ENCODE measurements at regions not wholly inside any gene's neighbourhood (a gene's known extent, or its start where the extent isn't known, plus 50 kb on each side); places are given as distances from the start of the nearest gene placed in this dataset.

DNA sequence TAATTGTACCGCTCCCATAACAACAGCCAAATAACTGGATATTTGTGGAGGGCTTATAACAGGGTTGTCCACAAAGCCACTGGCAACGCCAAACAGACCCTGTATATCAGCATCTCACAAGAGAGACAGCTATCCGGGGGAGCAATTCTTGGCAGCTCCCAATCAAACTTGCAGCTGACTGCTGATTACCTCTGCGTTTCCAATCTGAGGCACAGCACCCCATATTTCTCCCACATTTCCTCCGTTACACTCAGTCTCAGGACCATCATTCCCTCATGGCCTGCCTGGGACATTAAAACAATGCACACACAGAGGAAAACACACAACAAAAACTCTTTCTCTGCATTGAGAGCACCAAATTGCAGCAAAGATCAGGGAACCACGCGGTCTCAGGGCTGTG lies 67.8 kb upstream of the SDK1 start:
- TF ChIP-seq, protein P1, sequence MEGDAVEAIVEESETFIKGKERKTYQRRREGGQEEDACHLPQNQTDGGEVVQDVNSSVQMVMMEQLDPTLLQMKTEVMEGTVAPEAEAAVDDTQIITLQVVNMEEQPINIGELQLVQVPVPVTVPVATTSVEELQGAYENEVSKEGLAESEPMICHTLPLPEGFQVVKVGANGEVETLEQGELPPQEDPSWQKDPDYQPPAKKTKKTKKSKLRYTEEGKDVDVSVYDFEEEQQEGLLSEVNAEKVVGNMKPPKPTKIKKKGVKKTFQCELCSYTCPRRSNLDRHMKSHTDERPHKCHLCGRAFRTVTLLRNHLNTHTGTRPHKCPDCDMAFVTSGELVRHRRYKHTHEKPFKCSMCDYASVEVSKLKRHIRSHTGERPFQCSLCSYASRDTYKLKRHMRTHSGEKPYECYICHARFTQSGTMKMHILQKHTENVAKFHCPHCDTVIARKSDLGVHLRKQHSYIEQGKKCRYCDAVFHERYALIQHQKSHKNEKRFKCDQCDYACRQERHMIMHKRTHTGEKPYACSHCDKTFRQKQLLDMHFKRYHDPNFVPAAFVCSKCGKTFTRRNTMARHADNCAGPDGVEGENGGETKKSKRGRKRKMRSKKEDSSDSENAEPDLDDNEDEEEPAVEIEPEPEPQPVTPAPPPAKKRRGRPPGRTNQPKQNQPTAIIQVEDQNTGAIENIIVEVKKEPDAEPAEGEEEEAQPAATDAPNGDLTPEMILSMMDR (IDR thresholded peaks at IDR 0.05; ENCODE audit: insufficient read depth, missing control alignments): no peak
- DNase-seq (ENCODE audit: insufficient read length, low spot score): no peak
- FAIRE-seq: no peak

DNA sequence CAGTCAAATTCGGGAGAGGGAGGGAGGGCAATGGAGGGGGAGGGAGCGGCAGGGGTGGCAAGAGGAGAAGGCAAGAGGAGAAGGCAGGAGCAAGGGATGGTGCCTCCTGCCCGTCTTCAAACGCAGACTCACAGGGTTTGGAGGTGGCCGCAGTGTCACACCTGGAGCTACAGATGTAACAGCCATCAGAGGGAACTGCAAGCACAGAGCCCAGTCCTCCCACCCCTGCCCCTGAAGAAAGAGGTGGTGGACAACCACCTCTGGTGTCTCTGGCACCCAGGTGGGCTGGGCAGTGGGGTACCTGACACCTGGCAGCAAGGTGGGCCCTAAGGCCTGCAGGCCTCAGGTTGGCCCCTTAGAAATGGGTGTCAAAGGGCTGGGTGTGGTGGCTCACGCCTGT lies 67.0 kb upstream of the SDK1 start:
- FAIRE-seq (no peak), DNase-seq (ENCODE audit: insufficient read length, low spot score) (no peak)
- TF ChIP-seq, protein P1 (IDR thresholded peaks at IDR 0.05; ENCODE audit: insufficient read depth, missing control alignments): no peak

DNA sequence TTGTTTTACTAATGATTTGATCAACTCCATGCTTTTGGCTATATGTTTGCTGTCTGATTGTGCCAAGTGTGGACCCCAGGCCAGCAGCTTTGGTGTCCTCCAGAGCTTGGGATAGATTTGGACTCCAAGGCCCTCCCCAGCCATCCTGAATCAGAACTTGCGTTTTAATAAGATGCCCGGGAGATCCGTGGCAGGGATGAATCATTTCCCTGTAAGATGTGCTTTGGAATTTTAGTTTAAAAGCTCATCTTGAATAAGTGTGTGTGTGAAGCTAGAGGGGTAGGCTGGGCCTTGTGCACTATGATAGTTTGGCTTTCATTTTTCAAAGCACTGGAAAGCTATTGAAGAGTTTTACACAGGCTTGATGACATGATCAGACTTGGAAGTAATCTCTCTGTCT lies 66.2 kb upstream of the SDK1 start:
- TF ChIP-seq, protein P1 (IDR thresholded peaks at IDR 0.05; ENCODE audit: insufficient read depth, missing control alignments): no peak
- FAIRE-seq (no peak), DNase-seq (ENCODE audit: insufficient read length, low spot score) (no peak)

DNA sequence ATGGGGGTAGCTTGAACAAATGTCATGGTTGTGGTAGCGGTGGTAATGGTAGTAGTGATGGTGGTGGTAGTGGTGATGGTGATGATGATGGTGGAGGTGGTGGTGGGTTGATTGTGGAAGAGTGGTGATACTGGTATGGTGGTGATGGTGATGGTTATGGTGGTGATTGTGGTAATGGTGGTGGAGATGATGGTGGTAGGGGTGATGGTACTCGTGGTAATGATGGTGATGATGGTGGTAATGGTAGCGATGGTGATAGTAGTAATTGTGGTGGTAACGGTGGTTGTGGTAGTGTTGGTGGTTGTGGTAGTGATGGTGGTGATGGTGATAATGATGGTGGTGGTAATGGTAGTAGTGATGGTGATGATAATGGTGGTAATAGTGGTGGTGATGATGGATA lies 65.7 kb upstream of the SDK1 start:
- DNase-seq (ENCODE audit: insufficient read length, low spot score) (no peak), FAIRE-seq (no peak)
- TF ChIP-seq, protein P1 (IDR thresholded peaks at IDR 0.05; ENCODE audit: insufficient read depth, missing control alignments): no peak

DNA sequence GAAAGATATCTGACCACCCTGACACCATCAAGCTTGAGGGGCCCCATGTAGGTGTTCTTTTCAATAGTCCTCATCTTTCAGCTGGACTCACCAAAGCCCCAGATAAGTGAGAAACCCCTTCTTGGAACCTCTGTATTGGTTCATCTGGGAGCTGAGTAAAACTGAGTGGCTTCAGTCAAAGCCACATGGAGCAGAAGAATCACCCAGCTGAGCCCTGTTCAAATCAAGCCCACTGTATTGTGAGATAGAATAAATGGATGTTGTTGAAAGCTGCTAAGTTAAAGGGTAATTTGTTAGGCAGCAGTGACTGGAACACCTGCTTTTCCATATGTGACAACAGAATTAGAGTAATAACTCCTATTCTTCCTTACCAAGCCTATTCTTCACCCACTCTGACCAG lies 64.8 kb upstream of the SDK1 start:
- TF ChIP-seq, protein P1 (IDR thresholded peaks at IDR 0.05; ENCODE audit: insufficient read depth, missing control alignments): no peak
- DNase-seq (ENCODE audit: insufficient read length, low spot score) (no peak), FAIRE-seq (no peak)

DNA sequence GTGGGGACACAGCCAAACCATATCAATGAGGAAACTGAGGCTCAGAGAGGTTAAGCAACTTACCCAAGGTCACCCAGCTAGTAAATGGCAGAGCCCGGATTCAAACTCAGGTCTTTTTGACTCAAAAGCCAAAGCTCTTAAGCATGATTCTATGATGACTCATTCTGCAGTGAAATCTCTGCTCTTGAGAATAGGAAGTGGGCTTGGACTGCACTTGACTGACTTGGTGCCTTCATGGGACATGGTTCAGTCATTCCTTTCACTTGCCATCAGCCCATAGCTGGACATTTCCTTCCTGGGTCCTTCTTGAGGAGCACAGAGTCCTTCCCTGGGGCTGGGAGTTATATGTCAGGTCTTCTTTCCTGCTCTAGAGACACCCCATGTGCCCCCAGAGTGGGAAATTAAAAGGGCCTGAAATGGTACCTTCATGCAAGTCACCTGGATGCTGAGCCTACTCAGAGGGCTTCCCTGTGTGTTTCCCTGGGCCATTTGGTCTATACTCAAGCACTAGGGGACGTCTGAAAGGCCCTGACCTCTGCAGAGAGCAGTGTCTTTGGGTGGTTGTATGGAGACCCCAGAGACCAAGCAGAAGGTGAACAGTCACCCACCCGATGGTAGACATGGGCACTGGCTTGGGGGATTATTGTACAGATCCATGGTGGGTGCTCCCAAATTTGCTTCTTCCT lies 62.4 kb upstream of the SDK1 start:
- FAIRE-seq (no peak), DNase-seq (ENCODE audit: insufficient read length, low spot score) (no peak)
- TF ChIP-seq, protein P1 (IDR thresholded peaks at IDR 0.05; ENCODE audit: insufficient read depth, missing control alignments): no peak

DNA sequence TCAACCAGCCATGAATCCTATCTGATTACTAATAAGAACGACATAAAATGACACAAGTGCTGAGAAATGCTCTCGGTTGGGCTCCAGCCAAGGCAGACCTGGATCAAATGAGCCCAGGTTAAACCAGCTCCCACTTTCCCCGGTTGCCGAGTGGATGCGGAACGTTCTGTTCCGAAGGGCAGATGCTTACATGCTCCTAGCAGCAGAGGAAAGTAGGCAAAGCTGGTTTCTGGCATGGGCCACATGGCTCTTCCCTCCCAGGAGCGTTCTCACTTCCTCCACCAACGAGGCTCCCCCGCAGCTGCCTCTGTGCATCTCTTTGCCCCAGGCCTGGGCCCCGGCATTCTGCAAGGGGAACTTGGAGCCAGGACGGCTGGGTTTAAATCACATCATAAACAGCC lies 61.8 kb upstream of the SDK1 start:
- TF ChIP-seq, protein P1 (IDR thresholded peaks at IDR 0.05; ENCODE audit: insufficient read depth, missing control alignments): no peak
- DNase-seq (ENCODE audit: insufficient read length, low spot score) (no peak), FAIRE-seq (no peak)

Data from D721Med (cell line).